HG03060 (cell line): ENCODE measurements at regions not wholly inside any gene's neighbourhood (a gene's known extent, or its start where the extent isn't known, plus 50 kb on each side); places are given as distances from the start of the nearest gene placed in this dataset.
"Not testable (repeated sequence)": the region's sequence is repeated elsewhere in the genome, so short reads cannot be mapped to it uniquely, and the experiment has no call there.

Source experiments
- ATAC-seq: cut with Tn5 transposase; IDR thresholded peaks from one replicate; pipeline ENCODE4 v1.9.1; 2021; ENCODE audit warnings: low read depth, moderate number of reproducible peaks; ENCODE audit not compliant: unreplicated experiment

DNA sequence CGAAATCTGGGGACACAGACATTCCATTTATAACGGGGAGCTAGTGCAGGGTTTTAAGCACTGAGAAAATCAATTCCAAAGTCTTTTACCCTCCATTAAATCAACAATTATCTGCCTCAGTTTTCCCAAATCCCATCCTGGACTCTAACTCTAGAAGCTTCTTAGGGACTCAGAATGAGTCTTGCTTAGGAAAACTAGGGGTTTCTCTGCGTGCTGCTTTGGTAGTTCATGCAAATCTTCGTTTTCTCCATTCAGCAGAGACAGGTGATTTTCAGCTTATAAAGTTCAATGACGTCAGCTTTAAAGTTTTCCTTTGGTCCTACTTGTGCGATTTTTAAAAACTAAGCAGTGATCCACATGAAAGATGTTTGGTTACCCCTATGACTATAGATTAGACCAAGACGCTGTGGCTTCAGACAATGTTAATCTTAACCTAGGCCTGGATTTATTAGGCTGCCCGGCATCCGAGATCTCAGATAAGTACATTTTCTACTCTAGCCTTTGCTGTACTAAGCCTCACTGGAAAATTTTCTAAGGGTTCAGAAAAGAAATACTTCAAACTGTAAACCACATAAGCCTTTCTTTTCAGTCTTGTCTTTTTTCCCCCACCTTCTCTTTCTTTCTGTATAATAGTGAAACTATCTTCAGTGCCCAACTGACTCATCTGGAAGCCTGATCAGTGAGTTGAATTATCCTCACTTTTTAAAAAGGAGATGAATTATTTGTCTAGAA lies 121.4 kb upstream of the GATB start:
- peak; percentile 63 for ATAC-seq

DNA sequence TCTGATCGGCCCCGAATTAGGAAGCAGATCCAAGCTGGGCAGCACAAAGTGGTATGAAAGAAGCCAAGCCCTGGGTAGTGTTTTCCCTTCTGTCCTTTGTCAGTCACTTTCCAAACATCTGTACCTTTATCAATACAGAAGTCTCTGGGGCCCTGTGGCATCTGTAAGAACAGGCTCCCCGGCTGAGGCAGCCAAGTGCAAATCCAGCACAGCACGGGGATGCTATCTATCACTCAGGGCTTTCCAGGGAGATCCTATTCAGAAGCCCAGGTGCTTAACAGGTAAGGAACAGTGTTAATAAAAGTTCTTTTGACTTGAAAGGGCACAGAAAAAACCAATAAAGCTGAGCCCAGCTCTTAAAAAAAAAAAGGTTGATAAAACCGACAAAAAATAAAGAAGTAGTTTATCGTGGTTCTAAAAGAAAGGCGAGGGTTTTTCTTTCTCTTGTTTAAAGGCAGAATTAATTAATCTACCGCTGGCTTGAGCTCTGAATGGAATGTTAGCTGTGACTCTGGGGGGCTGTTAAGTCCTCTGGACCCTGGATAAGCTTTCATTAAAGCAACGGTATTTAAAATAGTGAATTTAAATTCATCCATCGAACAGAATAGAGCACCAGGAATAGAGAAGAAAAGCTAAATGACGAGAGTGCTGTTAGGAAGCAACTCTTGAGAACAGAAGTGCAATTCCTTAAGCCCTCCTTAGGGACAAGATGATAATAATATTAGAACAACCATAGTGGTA lies 119.1 kb upstream of the GATB start:
- ATAC-seq: no peak

DNA sequence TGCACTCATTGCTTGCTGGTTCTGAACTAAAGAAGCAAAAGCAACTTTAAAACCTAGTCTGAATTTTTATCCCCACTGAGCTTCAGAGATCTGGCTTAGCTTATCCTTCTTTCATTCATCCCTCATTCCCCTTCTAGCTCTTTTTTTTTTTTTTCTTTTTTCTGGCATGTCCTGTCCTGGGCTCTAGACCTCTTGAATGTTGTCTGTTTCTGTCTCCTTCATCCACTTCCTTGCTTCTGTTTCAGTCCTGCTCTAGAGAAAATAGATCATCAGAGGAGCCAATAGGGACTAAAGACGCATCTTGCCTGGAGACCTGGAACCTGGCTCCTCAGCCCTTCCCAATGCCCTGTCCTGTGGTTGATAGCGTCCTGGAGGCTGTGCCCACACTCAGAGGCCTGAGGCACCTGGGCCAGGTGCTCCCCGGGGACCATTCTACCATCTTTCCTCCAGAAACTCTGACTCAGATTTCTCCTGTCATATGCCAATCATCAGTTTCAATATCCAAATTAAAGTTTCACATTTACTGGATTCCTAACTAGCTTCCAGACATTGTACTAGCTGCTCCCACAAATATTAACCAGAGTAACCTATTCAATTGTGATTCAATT lies 115.7 kb upstream of the GATB start:
- no peak for ATAC-seq

DNA sequence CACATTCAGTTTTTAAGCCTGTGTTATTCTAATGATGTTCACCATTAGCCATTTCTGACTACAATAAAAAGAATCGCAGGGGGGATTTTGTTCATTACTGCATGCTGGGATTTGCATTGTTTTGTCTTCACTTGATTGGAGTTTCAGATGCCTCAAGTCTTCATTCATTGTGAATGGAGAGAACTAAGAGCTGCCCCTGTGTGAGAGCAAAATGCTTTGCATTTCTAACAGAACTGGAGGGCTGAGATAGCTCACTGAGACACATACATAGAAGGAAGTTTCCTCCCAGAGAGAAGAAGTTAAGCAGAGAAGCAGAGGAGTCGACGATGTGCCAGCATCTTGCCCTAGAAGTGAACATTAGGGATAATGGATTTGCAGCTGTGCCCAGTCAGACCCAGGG lies 113.5 kb upstream of the GATB start:
- ATAC-seq: no peak

DNA sequence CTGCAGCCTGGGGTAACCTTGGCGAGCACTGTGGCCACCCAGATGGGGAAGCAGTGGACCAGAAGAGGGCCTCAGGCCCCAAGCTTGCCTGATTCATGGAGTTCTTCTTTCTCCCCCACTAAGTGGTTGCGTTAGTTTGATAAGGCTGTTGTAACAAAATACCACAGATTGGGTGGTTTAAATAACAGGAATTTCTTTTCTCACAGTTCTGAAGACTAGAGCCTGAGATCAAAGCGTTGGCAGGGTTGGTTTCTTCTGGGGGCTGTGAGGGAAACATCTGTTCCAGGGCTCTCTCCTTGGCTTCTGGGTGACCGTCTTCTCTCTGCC lies 105.7 kb upstream of the GATB start:
- no peak for ATAC-seq

DNA sequence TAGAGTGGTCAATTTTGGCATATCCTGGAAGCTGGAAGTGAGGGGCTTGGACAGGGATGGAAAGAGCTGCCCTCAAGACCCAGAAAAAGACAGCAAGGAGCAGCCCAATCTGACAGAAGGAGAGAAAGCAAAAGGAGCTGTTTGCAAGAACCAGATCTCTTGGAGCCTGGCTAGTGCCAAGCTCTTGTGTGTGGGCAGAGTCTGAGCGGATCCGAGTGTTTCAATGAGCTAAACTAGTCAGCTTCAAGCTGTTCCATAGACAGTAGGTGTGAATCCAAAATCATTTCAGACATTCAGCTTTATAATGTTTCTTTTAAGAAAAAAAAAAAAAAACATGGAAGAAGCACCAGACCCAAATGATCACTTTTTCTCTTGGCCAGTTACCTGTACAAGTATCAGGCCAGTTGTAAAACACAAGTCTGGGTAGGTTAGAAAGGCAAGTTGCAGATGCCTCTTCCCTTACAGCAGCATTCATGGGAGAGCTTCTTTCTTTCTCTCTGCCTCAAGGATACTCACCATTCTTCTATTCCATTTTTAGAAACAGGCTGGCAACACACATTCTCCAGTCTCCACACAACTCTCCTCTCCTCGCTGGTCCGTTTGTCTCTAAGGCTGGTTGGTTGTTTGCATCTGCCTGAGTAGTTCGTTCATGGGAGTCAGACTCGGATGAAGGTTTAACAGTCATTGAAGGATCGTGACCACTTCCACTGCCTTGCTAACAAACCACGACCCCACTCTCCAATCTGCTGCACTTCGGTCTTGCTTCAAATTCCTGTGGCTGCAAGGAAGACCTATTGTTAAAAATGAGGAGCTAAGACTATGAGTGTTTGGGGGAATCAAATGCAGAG lies 105.2 kb upstream of the GATB start:
- no peak for ATAC-seq

DNA sequence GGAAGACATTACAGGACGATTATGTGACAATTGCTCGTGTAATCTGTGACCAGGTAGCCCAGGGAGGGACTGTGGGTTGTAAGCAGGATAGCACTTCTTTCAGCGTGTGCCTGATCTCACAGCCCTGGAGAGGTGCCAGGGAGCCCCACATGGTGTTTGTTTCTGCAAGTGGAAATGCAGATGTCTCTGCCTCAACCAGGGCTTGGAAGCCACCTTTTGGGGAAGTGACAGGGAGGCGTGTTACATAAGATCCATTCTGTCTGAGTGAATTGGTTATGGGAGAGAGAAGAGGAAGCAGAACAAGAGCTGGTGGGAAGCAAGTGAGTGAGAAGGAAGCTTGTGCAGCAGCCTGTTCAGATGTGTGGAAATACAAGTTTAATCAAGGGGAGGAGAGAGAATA lies 104.5 kb upstream of the GATB start:
- ATAC-seq: no peak

DNA sequence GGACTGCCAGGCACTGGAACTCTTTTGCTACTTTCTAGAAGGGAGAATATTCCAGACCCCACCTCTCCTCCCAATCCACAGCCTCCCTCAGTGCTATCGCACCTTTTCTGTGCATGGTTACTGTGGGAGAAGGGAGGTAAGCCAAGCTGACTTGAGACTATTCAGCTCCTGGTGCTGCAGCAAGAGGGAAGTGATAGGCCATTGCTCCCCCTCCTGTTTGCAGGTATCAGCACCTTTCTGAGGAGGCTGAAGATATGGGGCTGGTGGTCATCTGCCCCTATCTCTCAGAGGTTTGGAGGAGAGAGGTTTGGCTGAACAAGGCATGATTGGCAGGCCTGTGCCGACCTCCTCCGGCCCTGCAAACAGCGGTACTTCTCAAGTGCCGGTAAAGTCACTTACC lies 103.3 kb upstream of the GATB start:
- no peak for ATAC-seq

DNA sequence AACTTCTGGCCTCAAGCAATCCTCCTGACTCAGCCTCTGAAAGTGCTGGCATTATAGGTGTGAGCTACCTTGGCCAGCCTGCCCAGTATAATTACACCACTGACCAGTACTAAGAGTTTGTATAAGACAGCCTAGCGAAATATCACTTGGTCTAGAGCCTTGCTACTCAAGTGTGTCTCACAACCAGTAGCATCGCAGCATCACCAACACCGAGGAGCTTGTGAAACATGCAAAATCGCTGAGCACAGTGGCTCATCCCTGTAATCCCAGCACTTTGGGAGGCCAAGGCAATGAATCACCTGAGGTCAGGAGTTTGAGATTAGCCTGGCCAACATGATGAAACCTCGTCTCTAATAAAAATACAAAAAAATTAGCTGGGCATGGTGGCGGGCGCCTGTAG lies 102.0 kb upstream of the GATB start:
- ATAC-seq: no peak

DNA sequence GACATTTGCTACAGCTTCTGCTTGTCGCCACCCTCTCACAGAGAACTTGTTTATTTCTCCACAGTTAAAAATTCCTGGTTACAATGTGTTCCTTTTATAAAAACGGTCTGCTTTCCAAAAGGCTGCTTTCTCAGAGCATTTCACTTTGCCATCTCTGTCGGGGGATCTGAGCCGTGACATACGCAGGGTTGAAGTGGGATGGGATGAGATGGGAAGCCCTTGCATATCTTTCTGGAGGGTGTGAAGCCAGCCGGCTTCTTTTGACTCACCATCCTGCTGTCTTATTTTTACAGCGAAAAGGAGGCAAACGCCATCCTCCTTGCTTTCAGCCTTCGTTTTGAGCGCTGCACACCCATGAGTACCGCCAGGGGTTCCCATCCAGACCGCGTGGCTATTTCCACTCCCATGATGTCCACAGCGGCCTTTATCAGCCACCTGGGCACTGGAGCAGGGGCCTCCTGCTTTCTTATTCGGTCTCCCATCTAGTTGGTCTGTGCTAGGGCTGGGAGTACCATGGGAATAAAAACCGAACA lies 99.8 kb upstream of the GATB start:
- ATAC-seq: no peak

DNA sequence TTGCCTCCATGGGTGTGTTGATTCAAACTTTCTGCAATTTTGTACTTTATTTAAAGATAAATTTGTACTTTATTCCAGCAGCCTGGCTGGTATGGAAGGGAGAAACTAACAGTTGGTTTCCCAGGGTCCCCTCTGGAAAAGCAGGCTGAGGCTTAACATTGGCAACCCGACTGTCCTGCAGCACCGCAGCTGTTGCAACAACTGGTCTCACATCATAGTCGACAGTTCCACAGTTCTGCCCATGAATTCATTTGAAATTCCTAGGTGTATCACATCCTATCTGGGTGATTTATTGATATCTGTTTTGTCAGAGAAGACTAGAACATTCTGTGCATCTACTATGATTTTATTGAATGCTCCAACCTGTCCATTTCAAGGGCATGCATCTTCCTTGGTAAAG lies 98.8 kb upstream of the GATB start:
- no peak for ATAC-seq

DNA sequence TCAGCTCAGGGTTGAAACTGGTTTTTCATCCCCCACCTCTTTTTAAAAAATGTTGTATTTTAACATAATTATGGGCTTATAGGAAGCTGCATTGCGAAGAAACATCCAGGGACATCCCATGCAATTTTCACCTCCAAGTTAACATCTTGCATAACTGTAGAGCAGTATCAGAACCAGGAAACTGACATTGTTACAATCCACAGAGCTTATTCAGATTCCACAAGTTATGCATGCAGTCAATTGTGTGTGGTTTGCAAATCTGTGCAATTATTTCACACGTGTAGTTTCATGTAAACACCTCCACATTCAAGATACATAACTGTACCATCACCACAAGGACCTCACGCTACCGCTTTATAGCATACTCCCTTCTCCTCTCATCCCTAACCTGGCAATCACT lies 97.5 kb upstream of the GATB start:
- no peak for ATAC-seq

DNA sequence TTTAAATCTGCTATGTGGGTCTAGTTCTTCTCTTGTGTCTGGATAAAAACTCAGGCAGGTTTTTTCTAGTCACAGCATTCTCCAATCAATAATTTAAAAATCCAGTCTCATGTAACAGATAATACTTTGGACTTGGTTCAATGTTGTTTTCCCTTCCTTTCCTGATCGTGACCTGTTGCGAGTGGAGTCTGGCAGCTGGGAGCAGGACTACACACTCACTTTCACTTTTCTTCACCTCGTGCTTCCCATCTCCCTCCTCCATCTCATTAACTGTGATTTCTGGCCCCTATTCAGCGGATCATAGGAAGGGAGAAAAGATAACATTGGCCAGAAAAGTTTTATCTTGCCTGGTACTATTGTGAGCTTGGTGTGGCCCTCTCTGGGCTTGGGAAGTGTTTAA lies 96.6 kb upstream of the GATB start:
- ATAC-seq: no peak

DNA sequence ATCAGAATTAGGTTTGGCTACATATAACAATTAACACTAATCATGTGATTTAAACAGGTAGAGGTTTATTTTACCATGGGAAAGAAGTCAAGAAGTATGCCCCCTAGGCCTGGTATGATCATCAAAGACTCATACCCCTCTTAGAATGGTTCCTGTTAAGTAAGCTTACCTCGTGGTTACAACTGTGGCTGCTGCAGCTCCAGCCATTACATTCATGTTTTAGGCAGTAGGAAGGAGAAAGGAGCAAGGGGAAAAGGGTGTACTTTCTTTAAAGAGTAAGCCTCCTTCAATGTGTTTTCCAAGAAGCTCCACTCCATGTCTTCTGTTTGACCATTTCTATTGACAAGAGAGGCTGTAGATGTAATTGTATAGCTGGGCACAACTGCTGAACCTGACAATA lies 94.9 kb upstream of the GATB start:
- no peak for ATAC-seq

DNA sequence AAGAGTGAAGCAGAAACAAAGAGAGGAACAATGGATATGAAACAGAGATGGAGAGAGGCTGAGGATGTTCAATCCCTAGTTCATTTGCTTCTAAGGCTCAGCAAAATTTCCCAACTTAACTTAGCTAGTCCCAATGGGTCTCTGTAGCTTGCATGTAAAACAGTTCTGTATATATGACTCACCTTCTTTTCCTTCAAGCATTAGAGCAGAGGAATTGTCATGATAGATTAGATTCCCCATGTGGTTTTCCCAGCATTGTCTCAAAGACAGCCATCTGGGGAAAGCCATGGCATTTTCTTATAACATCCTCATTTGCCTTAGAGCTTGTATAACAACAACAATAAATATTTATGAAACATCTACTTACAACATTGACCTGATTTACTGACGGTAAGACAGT lies 93.9 kb upstream of the GATB start:
- no peak for ATAC-seq

DNA sequence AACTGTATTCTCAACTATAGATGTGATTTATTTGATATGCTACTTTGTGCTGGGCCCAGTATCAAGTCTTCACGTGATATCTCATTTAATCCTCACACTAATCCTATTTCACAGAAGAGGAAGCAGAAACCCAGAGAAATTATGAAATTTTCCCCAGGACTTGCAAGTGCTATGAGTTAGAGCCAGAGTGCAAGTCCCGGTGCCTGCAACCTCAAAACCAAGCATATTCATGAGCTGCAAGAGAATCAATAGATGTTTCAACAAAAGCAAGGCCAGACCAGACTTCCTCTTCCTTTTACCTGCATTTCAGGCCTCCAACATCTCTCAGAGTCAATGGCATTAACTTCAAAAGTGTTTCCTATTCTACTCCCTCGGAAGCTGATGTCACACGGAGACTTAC lies 92.2 kb upstream of the GATB start:
- no peak for ATAC-seq

DNA sequence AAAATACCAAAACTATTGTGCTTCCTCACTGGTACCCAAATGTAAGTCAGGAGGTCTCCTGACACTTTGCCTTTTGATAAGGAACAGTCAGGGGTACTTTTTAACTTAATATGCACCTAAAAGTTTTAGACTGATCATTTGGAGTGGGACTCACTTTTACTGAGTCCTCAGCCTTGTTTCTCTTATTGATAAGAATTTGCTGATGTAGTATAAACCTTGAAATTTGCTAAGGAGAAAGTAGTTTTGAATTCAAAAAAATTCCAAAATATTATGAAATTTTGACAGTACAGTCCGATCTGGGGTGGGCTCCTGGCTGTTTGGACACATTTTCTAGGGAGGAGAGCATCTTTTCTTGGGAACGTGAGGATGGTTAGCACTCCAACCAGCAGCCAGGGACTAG lies 91.4 kb upstream of the GATB start:
- no peak for ATAC-seq

DNA sequence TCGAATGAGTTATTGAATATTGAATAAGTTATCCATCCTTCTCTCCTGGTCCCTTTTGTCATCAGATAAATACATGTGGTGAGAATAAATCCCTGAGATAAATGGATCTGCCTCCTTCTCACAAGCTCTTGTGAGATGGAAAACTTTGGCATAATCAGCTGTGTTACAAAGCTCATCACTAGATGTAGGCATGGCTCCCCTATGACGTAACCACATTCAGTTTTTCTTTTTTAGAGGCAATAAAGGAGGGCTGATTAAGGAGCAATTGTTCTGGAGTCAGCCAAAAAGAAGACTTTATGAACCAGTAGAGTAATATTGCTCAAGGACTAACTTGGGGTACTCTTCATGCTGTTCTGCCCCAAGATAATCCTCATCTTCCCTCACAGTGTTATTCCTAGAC lies 90.5 kb upstream of the GATB start:
- ATAC-seq: no peak

DNA sequence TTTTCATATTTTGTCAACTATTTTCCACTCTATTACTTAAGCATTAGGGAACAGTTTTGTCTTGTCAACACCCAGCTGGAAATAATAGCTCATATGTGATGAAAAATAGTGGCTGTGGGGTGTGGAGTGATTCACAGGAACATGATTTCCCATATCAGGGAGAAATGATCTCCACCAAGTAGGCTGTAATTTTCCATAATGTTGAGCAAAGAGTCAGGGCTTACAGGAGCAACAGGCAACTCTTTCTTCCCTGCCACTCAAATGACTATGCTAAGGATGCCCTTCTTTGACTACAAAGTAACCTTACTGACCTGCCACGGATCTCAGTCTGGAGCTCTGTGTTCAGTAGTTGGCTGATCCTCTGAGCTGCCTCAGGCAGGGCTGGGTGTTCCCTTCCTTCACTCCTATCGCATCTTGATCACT lies 90.0 kb upstream of the GATB start:
- no peak for ATAC-seq

DNA sequence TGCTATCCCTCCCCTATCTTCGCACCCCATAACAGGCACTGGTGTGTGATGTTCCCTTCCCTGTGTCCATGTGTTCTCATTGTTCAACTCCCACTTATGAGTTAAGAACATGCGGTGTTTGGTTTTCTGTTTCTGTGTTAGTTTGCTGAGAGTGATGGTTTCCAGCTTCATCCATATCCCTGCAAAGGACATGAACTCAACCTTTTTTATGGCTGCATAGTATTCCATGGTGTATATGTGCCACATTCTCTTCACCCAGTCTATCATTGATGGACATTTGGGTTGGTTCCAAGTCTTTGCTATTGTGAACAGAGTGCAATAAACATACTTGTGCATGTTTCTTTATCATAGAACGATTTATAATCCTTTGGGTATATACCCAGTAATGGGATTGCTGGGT lies 84.7 kb upstream of the GATB start:
- ATAC-seq: not testable (repeated sequence)
